HG02870 (cell line): ENCODE measurements at regions not wholly inside any gene's neighbourhood (a gene's known extent, or its start where the extent isn't known, plus 50 kb on each side); places are given as distances from the start of the nearest gene placed in this dataset.

Experiments
- ATAC-seq: cut with Tn5 transposase; IDR thresholded peaks from one replicate; pipeline ENCODE4 v1.9.1; 2021; ENCODE audit warnings: mild to moderate bottlenecking, moderate library complexity; ENCODE audit not compliant: unreplicated experiment

DNA sequence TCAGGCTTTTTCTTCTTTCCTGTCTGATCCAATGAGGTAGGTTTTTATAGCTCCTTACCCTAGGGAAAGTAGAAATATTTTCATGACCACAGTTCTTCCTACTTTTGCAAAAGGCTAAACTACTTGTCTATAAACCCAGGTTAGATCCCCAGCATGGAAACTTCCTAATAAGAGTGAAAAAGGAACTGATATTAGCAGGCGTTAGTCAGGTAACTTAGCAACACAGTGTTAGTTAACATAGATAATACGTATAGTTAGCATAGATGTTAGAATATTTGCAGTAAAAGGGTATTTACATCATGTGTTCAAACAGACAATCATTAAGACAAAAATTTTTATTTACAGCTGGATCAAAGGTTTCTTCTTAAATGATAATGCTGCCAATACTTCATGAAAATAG, 162.9 kb upstream of the DAB2 start:
- ATAC-seq = no peak

DNA sequence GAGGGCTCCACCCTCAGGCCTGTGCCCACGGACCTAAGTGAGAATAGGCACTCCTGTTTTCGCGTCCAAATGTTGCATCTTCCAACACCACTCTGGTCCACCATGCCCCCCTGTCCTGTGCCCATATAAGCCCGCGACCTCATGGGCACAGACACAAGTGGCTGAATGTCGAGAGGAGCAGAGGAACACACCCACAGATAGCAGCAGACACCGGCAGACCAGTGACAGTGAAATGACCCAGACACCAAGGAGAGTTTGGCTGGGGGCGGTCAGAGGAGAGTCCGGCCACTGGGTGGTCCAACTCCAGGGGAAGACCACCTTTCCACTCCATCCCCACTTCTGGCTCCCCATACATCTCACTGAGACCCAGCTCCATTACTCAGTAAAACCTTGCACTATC, 161.4 kb upstream of the DAB2 start:
- no peak for ATAC-seq

DNA sequence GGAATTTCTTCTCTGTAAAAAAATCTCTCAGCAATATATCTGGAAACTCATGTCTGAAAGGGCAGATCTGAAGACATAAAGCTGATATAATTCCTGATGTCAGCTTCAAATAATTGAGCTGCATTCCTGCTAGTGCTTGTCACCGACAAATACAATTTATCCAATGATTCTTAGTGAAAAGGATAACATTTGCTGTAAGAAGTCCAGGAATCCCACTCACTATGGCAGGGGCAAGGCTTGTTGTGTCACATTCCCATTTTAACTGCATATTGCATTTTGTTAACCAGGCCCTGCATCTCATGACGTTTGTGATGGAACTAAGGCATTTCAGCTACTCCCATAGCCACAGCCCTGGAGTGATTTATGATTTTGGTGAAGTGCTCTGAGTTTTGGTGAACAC, 160.1 kb upstream of the DAB2 start:
- no peak for ATAC-seq

DNA sequence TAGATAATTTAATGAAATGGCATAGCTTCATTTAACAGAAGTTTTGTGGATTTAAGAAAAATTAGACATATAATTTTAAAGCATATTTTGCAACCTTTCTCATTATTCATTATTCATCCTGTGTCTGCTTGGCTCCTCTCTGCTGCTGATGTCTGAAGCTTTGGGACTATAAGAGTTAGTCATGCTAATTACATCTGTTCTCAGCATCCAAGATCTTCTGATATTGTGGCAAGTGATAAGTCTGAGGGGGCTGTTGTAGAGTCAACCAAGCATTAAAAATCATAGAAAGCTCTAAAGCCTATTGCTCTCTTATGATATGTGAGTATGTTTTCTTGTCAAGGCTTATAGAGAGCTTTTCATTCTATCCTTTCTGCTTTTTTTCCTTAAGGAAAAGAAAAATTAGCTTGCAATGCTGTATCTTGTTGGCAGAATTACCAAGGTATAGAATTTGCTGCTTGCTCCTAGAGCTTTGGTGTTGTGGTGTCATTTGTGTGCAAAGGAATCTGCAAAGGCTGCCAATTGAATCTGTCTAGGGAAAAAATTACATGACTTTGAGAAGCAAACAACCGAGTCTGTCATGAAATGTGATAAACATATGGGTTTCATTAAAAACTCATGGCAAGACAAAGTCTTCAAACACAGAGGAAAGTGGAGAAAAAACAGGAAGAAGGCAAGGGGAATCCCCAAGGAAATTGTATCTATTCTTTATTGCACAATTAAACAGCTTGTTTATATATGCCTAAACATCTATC, 156.1 kb upstream of the DAB2 start:
- no peak for ATAC-seq

DNA sequence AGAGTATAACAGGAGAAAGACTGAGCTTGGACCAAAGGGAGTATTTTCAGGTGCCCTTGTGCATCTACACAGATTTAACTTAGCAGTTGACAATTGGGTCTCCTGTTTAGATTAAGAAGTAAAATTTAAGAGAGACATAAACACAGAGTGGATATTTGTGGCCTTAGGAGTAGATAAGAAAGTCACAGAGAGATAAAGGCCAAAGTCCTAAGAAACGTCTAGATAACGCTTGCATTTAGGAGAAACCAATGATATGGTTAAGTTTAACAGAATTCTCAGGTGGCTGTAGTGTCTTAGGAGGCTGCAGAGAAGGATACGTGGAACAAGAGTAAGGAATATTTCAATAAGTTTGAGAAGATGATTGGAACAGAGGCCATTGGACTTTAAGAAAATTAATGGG, 155.0 kb upstream of the DAB2 start:
- no peak for ATAC-seq

DNA sequence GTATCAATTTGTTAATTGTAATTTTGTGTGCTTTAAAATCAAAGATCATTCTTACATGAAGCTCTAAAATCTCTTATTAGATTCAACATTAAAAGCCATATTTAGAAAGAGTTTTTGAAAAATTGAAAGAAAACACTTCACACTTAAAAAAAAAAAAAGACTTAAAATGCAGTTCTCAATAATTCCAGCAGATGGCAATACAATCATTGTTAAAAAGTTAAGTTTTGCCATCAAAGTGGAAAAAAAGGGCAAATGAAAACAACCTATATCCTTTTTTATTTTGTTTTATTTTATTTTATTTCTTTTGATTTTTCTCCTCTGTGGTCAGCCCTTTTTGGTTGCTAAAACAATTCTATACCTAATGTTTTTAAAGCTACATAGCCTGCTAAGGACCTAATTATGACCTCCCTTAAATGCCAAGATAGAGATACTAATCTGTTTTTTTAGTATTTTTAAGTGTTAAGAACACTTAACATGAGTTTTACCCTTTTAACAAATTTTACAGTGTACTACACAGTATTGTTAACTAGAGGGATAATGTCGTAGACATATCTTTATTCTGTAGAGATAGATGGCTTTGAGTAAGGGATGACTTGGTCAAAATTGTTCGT, 154.2 kb upstream of the DAB2 start:
- no peak for ATAC-seq

DNA sequence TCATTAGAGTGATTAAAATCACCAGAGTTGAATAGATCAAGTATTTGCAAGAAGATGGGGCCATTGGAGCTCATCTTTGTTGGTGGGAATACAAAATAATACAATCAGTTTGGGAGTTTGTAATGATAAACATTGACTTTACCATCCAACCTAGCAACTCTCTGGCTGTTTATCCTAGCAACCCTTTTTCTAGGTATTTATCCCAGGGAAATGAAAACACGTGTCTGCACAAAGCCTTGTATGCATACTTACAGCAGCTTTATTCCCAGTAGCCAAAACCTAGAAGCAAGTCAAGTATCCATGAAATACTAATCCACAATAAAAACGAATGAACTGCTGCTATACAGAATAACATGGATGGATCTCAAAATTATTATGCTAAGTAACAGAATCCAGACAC, 152.7 kb upstream of the DAB2 start:
- no peak for ATAC-seq

DNA sequence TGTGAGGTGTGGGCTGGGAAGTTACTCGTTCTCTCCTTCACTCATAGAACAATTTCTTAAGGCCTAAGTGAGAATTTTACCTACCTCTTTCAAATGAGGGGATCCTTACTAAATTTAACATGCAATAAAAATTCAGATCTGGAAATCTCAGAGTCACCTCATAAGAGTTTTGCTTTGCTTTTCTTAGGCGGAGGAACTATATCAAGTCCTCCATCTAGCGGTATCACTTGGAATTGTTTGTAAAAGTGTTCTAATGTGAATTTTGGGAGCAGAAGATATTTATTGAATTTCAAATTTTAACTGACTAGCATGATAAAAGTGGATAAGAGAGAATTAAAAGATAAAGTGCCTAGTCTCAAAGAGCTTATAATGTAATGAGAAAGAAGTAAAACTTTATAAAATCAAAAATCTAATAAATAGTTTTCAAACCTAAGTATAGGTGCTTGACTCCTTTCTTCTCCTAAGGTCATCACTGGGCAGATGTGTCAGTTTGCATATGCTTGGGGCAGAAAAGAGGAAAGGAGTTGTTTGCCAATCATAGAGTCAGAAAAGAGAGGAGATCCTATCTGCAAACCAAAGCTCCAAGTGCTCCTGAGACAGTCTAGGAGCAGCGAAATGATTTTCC, 145.7 kb upstream of the DAB2 start:
- no peak for ATAC-seq

DNA sequence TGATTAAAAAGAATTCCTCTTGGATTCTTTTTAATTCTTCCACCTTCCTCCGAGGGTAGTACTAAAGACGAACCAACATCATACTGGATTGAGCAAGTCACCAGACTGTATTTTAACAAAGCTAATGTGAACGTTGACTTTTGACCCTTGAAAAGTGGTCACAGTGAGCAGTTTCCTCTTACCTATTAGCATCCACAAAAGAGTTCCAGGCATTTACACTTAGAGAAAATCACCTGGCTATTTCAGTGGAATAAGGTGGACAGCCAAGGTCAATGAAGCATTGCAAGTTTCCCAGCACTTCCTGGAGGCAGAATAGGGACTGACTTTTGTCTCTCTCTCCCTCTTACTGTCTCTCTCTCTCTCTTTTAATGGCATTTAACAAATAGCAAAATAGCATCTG, 145.1 kb upstream of the DAB2 start:
- no peak for ATAC-seq

DNA sequence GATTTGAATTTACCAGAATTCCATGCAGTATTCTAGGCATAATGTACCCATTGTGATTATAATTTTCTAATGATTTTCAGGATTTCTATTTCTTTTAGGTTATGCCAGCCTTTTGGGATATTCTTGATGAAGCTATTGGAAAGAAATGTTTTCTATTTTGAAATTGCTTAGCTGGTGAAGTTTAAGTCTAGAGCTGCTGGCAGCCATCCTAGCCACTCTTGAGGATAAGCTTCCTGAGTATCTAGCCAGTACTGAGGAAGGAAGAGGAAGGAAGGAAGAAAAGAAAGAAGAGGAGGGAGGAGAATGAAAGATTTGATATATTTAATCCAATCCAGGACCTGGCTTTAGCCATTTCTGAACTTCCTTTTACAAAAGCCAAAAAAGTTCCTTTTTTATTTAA, 142.1 kb upstream of the DAB2 start:
- ATAC-seq = no peak

DNA sequence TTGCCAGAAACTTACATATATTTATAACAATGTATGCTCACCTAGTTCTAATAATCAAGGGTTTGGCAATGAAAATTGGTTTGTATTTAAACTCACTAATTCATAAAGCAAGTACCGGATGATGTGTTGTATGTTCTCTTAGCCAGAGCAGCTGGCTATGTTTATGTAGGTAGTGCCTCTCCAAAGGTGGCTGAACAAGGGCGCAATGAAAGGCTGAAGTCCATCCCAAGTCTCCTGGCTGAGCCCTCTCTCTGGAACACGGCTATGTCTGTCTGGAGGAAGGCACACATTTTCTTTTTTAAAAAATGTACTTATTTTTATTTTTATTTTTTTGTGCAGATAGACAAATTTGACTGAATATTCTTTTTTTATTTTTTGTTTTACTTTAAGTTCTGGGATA, 141.2 kb upstream of the DAB2 start:
- no peak for ATAC-seq

DNA sequence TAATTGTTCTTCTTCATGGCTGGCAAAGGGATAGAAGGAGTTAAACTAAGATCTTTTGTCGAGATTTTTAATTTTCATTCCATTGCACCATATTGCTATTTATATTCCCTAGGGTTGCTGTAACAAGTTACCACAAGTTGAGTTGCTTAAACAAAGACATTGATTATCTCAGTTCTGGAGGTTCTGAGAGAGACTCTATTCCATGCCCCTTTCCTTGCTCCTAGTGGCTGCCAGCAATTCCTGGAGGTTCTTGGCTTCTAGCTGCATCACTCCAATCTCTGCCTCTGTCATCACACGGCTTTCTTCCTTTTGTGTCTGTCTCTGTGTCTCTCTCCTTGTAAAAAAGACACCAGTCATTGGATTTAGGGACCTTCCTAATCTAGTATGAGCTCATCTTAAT, 136.6 kb upstream of the DAB2 start:
- no peak for ATAC-seq

DNA sequence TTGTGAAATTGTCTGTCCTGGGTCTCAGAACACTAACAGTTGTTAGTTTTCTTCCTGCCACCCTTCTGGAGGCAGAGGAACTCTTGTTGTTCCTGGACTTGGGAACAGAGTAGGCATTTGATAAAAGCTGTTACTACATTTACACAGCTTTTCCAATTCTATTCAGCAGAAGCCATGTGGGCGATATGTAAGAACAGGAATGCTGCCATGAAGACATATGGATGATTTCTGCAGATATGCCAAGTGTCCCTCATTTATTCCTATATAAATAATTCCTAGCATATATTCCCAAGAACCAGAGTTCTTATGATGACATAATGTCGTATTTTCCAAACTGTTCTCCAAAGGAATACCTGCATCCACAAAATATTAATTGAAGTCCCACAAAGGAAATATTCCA, 135.9 kb upstream of the DAB2 start:
- ATAC-seq = no peak

DNA sequence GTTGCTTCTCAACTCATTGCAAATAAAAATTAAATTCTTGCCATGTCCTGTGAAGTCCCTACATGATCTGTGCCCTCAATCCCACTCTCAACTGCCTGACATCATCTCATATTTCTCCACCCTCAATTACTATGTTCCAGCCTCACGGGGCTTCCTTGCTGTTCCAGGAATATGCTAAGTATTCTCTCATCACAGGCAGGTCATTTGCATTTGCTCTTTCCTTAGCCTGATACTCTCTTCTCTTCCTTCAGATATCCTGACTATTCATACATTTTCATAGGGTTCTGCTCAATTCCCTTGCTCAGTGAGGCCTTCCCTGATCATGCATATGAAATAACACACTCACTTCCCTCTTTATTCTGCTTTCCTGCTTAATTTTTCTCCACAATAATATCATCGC, 135.1 kb upstream of the DAB2 start:
- ATAC-seq = no peak

DNA sequence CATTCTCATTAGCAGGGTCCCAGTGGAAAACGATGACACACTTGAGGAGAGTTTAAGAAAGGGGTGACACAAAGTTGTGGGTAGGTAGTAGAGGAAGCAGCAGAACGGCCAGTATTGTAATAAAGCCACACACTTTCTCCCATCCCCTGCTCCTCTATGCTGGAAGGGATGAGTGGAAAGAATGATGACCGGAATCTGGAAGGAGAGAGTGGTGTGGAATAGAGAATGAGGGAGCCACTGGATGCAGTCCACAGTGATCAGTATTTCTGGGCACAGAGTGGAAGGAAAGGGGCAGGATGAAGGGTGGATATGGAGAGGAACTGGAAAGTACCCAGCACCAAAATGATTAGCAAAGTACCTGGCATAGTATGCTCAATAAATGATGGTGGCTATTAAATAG, 133.8 kb upstream of the DAB2 start:
- no peak for ATAC-seq

DNA sequence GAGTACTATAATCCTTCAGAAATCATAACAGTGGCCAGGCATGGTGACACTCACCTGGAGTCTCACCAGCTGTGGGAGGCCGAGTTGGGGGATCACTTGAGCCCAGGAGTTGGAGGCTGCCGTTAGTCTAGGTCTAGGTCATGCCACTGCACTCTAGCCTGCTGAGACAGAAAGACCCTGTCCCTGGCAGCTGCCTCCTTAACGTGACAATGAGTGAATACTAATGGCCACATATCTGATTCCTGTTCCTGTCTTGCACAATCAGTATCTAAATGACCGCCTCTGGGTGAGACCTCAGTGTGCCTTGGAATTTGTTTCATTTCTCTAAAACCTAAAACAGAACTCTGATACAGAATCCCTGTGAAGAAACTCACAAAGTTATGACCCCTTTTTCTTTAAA, 131.0 kb upstream of the DAB2 start:
- ATAC-seq = no peak

DNA sequence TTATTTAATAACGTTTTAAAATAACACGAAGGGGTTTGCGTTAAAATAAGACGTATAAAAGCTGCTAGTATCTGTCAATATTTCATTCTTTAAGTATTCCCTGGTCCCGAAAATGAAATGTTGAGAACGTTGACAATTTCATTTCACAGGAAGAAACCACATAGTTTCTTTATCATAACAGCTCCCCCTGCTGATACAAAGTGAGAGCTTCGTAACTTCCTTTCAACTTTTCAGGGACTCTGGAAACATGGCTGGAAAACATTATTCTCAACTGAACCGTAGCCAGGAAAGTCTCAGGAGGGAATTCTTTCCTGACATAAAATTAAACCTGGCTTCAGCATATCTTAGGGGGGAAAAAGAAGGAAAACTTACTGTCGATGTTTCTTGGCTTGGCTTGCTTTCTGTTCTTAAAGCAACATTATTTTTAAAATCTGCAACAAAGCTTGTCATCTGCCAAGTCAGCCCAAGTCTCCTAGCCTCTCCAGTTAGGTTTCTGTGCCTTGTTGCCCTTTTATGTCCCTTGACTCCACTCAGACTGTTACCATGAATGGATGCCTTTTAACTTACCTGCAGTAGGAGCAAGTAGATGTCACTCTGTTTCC, 122.9 kb upstream of the DAB2 start:
- no peak for ATAC-seq

DNA sequence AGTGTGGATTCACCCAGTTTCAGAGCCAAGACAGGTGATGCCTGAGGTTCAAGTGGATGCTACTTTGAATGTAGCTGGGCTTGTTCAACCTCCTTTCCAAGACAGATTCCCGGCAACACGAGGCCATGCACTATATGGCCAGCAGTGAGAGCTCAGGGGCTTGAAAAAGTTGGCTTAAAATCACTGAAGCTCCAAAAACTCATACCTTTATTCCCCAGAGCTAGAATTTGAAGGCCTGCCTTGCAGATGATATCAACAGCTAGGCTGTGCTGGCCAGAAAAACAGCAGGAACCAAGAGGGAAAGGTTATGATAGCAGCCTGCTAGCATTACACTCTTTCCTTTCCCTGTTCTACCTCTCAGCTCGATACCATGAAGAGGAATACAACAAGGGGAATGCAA, 120.2 kb upstream of the DAB2 start:
- no peak for ATAC-seq

DNA sequence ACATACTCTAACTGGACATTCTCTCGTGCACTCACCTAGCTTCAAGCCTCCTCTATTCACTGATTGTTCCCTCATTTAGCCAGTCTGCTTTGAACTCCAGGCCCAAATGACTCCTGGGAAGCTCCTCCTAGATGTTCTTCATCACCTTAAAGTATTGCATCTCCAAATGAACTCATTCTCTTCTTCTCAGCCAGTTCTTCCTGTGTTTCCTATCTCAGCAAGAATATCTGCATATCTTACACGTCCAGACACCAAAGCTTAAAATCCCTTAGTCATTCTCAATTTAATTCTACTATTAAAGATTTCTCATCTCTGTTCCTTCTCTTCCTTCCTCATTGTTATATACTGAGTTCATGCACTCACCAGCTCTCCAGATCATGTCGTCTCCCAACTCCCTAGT, 118.6 kb upstream of the DAB2 start:
- ATAC-seq = no peak

DNA sequence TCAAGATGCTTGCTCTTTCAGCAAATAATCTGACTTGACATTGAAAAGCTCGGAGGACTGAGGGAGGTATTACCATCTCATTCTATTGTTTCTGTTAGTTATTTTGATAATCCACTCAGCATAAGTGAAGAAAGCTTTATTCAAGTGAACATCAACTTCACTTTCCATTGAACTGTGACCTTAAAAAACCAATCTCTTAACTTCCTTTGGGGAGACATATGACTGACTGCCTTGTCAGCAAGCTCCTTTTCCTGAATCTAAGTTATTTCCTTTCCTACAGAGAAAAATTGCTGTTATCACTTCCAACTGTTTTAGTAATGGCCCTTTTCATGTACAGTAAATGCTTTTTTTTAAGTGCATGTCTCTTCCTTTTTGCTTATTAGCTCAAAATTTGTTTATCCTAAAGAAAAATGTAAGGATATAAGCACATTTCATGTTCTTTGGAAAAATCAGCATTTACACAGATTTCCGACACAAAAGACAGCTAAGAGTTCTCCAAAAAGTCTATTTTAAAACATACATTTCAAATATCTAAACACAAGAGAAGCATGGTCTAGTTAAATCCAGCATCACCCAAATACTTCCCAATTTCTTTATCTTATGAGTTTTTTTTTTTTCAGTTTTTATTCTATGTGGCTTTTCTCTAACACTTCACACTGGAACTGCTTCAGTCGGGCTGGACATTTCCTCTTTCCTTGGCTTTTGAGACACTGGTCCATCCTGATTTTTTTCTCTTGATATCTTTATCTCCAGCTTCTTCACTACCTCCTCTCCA, 117.9 kb upstream of the DAB2 start:
- ATAC-seq = no peak

DNA sequence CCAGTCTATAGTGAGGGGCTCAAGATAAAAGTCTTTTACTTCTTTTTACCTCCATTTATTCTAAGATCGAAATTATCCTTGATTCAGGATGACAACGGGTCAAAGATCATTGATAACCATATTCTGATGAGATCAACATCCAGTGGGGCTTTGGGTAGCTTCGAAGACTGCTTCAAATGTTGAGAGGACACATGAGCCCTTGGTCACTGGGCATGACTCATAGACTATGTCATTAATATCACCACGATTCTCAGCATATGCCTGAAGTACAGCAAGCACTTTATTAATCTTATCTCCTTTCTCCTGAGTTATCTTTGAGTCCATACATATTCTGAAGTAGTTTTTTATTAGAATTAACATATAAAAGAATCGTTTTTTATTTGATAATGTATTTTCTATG, 117.1 kb upstream of the DAB2 start:
- ATAC-seq = no peak
